ENCODE measurements at regions not wholly inside any gene's neighbourhood (a gene's known extent, or its start where the extent isn't known, plus 50 kb on each side); places are given as distances from the start of the nearest gene placed in this dataset.

GRCh38 chr12:111247083-111247783, 121.7 kb downstream of the PHETA1 start:
- no peaks in the 10 kb centered on the region for H3K36me3 ChIP-seq (replicated peaks; ENCODE audit: insufficient read depth, low read depth)
- H2AFZ ChIP-seq, result no peak overlapping the region
- no peaks in the 10 kb centered on the region for H3K27me3 ChIP-seq
- H3K27ac ChIP-seq, result no peak overlapping the region
- H3K9me2 ChIP-seq (replicated peaks; ENCODE audit: insufficient read depth), result no peaks in the 10 kb centered on the region
- no peaks in the 10 kb centered on the region for H3K4me1 ChIP-seq (ENCODE audit: insufficient read depth)
- H4K20me1 ChIP-seq (ENCODE audit: insufficient read depth, poor library complexity, severe bottlenecking), result no peaks in the 10 kb centered on the region
- WGBS (ENCODE audit: low lambda C conversion rate, missing lambda C conversion rate), result 93% methylated on average over 17 of the region's 17 CpGs
- no peak overlapping the region for H3K4me3 ChIP-seq
- H3K9me3 ChIP-seq (ENCODE audit: low read depth), result no peaks in the 10 kb centered on the region
- no peak overlapping the region for H3K4me2 ChIP-seq
- DNase-seq (ENCODE audit: low spot score), result no peak
- TF ChIP-seq CTCF (IDR thresholded peaks at IDR 0.05; ENCODE audit: poor library complexity) (no peak), EZH2 (IDR thresholded peaks at IDR 0.05; ENCODE audit: borderline replicate concordance) (no peak), EZH2phosphoT487 (IDR thresholded peaks at IDR 0.05; ENCODE audit: low read depth, severe bottlenecking, unreplicated experiment) (no peak)
- no peaks in the 10 kb centered on the region for H3K79me2 ChIP-seq

- 86% methylated on average over 7 of the region's 7 CpGs for WGBS (ENCODE audit: low lambda C conversion rate, missing lambda C conversion rate)
- no peak overlapping the region for H3K4me3 ChIP-seq
- no peak overlapping the region for H3K4me2 ChIP-seq
- no peaks in the 10 kb centered on the region for H3K27me3 ChIP-seq
- no peaks in the 10 kb centered on the region for H3K9me3 ChIP-seq (ENCODE audit: low read depth)
- no peaks in the 10 kb centered on the region for H3K79me2 ChIP-seq
- no peaks in the 10 kb centered on the region for H4K20me1 ChIP-seq (ENCODE audit: insufficient read depth, poor library complexity, severe bottlenecking)
- H2AFZ ChIP-seq, result no peak overlapping the region
- TF ChIP-seq EZH2 (IDR thresholded peaks at IDR 0.05; ENCODE audit: borderline replicate concordance) (no peak), CTCF (IDR thresholded peaks at IDR 0.05; ENCODE audit: poor library complexity) (no peak), EZH2phosphoT487 (IDR thresholded peaks at IDR 0.05; ENCODE audit: low read depth, severe bottlenecking, unreplicated experiment) (no peak)
- H3K4me1 ChIP-seq (ENCODE audit: insufficient read depth), result no peaks in the 10 kb centered on the region
- no peaks in the 10 kb centered on the region for H3K36me3 ChIP-seq (replicated peaks; ENCODE audit: insufficient read depth, low read depth)
- H3K9me2 ChIP-seq (replicated peaks; ENCODE audit: insufficient read depth), result no peaks in the 10 kb centered on the region
- no peak overlapping the region for H3K27ac ChIP-seq
- DNase-seq (ENCODE audit: low spot score), result no peak
Observed at GRCh38 chr12:111246477-111247011, 122.4 kb downstream of the PHETA1 start.

- 92% methylated on average over 11 of the region's 12 CpGs for WGBS (ENCODE audit: low lambda C conversion rate, missing lambda C conversion rate)
- H3K9me2 ChIP-seq (replicated peaks; ENCODE audit: insufficient read depth), result no peaks in the 10 kb centered on the region
- TF ChIP-seq CTCF (IDR thresholded peaks at IDR 0.05; ENCODE audit: poor library complexity) (no peak), EZH2phosphoT487 (IDR thresholded peaks at IDR 0.05; ENCODE audit: low read depth, severe bottlenecking, unreplicated experiment) (no peak), EZH2 (IDR thresholded peaks at IDR 0.05; ENCODE audit: borderline replicate concordance) (no peak)
- no peak overlapping the region for H3K27ac ChIP-seq
- H3K4me1 ChIP-seq (ENCODE audit: insufficient read depth), result no peaks in the 10 kb centered on the region
- DNase-seq (ENCODE audit: low spot score), result no peak
- H3K79me2 ChIP-seq, result no peaks in the 10 kb centered on the region
- no peak overlapping the region for H3K4me3 ChIP-seq
- no peaks in the 10 kb centered on the region for H3K36me3 ChIP-seq (replicated peaks; ENCODE audit: insufficient read depth, low read depth)
- no peaks in the 10 kb centered on the region for H4K20me1 ChIP-seq (ENCODE audit: insufficient read depth, poor library complexity, severe bottlenecking)
- H2AFZ ChIP-seq, result no peak overlapping the region
- H3K27me3 ChIP-seq, result no peaks in the 10 kb centered on the region
- no peaks in the 10 kb centered on the region for H3K9me3 ChIP-seq (ENCODE audit: low read depth)
- no peak overlapping the region for H3K4me2 ChIP-seq
Observed at GRCh38 chr12:111245701-111246476, 123.0 kb downstream of the PHETA1 start.

All from hepatocyte (in vitro differentiated cells).